MM.1S (cell line): ENCODE measurements at regions not wholly inside any gene's neighbourhood (a gene's known extent, or its start where the extent isn't known, plus 50 kb on each side); places are given as distances from the start of the nearest gene placed in this dataset.

Source experiments
- DNase-seq: peaks from one replicate; pipeline ENCODE4 v3.0.0-alpha.2; 2015
- H2AFZ ChIP-seq: fragments of 300-600 bp; sonication (generic); 2 replicates; pipeline ENCODE4 v1.6.0; 2016; ENCODE audit warnings: antibody characterized with exemption, low read length
- H3F3A ChIP-seq: fragments of 300-600 bp; sonication (generic); 2 replicates; pipeline ENCODE4 v1.6.1; 2016; ENCODE audit warnings: mild to moderate bottlenecking, antibody characterized with exemption, low read length, moderate library complexity, mixed read lengths; ENCODE audit not compliant: insufficient read depth
- H3K27ac ChIP-seq: fragments of 300-600 bp; sonication (generic); 2 replicates; pipeline ENCODE4 v1.5.1; 2016; ENCODE audit warnings: mild to moderate bottlenecking, low read length
- H3K27me3 ChIP-seq: fragments of 300-600 bp; sonication (generic); replicated peaks from 2 replicates; pipeline ENCODE4 v1.6.0; 2016; ENCODE audit warnings: low read length; ENCODE audit not compliant: insufficient read depth
- H3K36me3 ChIP-seq: fragments of 300-600 bp; sonication (generic); replicated peaks from 2 replicates; pipeline ENCODE4 v1.6.1; 2016; ENCODE audit warnings: mild to moderate bottlenecking, low read length, mixed read lengths; ENCODE audit not compliant: insufficient read depth
- H3K4me1 ChIP-seq: fragments of 300-600 bp; sonication (generic); 2 replicates; pipeline ENCODE4 v1.6.1; 2016; ENCODE audit warnings: low read length, mixed read lengths
- H3K4me2 ChIP-seq: fragments of 300-600 bp; sonication (generic); 2 replicates; pipeline ENCODE4 v1.6.0; 2016; ENCODE audit warnings: low read depth, low read length
- H3K4me3 ChIP-seq: fragments of 300-600 bp; sonication (generic); 2 replicates; pipeline ENCODE4 v1.5.1; 2016; ENCODE audit warnings: low read length, mixed read lengths
- H3K79me2 ChIP-seq: fragments of 300-600 bp; sonication (generic); 2 replicates; pipeline ENCODE4 v1.6.1; 2016; ENCODE audit warnings: mixed run types, low read length, mixed read lengths
- H3K9ac ChIP-seq: fragments of 300-600 bp; sonication (generic); 2 replicates; pipeline ENCODE4 v1.6.1; 2016; ENCODE audit warnings: low read length, mixed read lengths
- H3K9me2 ChIP-seq: fragments of 300-600 bp; sonication (generic); replicated peaks from 2 replicates; pipeline ENCODE4 v1.6.1; 2016; ENCODE audit warnings: mild to moderate bottlenecking, low read length, mixed read lengths; ENCODE audit not compliant: insufficient read depth
- H3K9me3 ChIP-seq: fragments of 300-600 bp; sonication (generic); replicated peaks from 2 replicates; pipeline ENCODE4 v1.6.1; 2016; ENCODE audit warnings: mild to moderate bottlenecking, low read length, mixed read lengths; ENCODE audit not compliant: insufficient read depth
- H4K20me1 ChIP-seq: fragments of 300-600 bp; sonication (generic); 2 replicates; pipeline ENCODE4 v1.6.1; 2016; ENCODE audit warnings: mild to moderate bottlenecking, low read length, moderate library complexity, mixed read lengths; ENCODE audit not compliant: insufficient read depth
- EZH2 ChIP-seq: fragments of 300-600 bp; sonication (generic); optimal IDR thresholded peaks from 2 replicates; pipeline ENCODE3; 2017; ENCODE audit warnings: low read depth, mild to moderate bottlenecking, antibody characterized with exemption, low read length, mixed read lengths
- EZH2phosphoT487 ChIP-seq: fragments of 300-600 bp; sonication (generic); IDR thresholded peaks from 2 replicates; pipeline ENCODE4 v1.6.1; 2018; ENCODE audit warnings: antibody characterized with exemption, low read length
- TF ChIP-seq, protein P1 (sequence below): fragments of 300-600 bp; sonication (generic); IDR thresholded peaks from 2 replicates; pipeline ENCODE4 v1.5.1; 2016; ENCODE audit warnings: antibody characterized with exemption, low read length, mixed read lengths

GRCh38 chr5:153079396-153079795 lies 411.1 kb upstream of the GRIA1 start:
- Histone ChIP-seq H3K79me2 (no peaks in the 10 kb centered on the region), H3K36me3 (no peaks in the 10 kb centered on the region), H3K9me3 (no peaks in the 10 kb centered on the region), H3K27me3 (no peaks in the 10 kb centered on the region), H3K4me3 (no peak overlapping the region), H3K9ac (no peak overlapping the region), H3K27ac (no peak overlapping the region), H3F3A (no peaks in the 10 kb centered on the region), H3K4me2 (no peak overlapping the region), H3K4me1 (no peaks in the 10 kb centered on the region), H2AFZ (no peak overlapping the region), H4K20me1 (no peaks in the 10 kb centered on the region), H3K9me2 (no peaks in the 10 kb centered on the region)
- DNase-seq, result no peak
- TF ChIP-seq EZH2phosphoT487 (no peak), EZH2 (no peak)
- TF ChIP-seq, protein P1, sequence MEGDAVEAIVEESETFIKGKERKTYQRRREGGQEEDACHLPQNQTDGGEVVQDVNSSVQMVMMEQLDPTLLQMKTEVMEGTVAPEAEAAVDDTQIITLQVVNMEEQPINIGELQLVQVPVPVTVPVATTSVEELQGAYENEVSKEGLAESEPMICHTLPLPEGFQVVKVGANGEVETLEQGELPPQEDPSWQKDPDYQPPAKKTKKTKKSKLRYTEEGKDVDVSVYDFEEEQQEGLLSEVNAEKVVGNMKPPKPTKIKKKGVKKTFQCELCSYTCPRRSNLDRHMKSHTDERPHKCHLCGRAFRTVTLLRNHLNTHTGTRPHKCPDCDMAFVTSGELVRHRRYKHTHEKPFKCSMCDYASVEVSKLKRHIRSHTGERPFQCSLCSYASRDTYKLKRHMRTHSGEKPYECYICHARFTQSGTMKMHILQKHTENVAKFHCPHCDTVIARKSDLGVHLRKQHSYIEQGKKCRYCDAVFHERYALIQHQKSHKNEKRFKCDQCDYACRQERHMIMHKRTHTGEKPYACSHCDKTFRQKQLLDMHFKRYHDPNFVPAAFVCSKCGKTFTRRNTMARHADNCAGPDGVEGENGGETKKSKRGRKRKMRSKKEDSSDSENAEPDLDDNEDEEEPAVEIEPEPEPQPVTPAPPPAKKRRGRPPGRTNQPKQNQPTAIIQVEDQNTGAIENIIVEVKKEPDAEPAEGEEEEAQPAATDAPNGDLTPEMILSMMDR, result no peak

DNA sequence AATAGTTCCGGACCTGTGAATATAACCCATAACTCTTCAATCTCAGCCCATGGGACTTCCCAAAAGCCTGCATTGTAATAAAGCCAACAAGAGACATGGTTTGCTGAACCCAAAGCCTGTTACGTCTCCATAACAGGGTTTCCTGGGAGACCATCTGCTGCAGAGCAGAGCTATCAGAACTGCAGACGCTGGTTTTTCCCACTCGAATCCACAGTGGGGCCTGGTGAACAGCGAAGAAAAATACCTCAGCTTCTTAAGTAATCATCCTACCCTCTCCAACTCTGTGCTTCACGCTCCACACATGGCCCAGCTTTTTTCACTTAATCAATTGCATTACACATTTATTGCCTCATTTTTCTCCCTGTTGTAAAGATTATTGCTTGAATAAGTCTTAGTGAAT lies 409.5 kb upstream of the GRIA1 start:
- no peak overlapping the region for H3K9ac ChIP-seq
- H3K9me2 ChIP-seq, result no peaks in the 10 kb centered on the region
- H4K20me1 ChIP-seq, result no peaks in the 10 kb centered on the region
- no peak overlapping the region for H3K4me2 ChIP-seq
- H3K27ac ChIP-seq, result no peak overlapping the region
- H3K36me3 ChIP-seq, result no peaks in the 10 kb centered on the region
- no peaks in the 10 kb centered on the region for H3K27me3 ChIP-seq
- no peak overlapping the region for H2AFZ ChIP-seq
- H3K9me3 ChIP-seq, result no peaks in the 10 kb centered on the region
- no peaks in the 10 kb centered on the region for H3K4me1 ChIP-seq
- H3K4me3 ChIP-seq, result no peak overlapping the region
- no peak for DNase-seq
- TF ChIP-seq EZH2phosphoT487 (no peak), EZH2 (no peak)
- no peaks in the 10 kb centered on the region for H3K79me2 ChIP-seq
- no peaks in the 10 kb centered on the region for H3F3A ChIP-seq

DNA sequence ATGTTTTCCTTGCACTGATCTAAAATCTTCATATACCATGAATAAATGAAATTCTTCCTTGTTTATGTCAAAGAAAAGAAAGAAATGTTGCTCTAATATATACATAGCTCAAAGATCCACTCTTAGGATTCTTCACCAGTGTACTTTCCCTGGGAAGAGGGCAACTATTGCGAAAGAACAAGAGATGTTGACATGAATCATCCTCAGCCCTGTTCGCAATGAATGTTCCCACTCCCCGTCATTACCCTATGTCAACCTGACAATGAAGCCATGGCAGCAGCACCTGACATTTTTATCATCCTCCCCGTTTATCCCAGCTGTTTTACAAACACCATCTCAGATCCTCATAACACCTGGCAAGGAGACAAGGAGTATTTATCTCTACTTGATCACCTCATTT lies 409.1 kb upstream of the GRIA1 start:
- Histone ChIP-seq H3K4me3 (no peak overlapping the region), H4K20me1 (no peaks in the 10 kb centered on the region), H3K27ac (no peak overlapping the region), H3K9me2 (no peaks in the 10 kb centered on the region), H2AFZ (no peak overlapping the region), H3K9me3 (no peaks in the 10 kb centered on the region), H3K27me3 (no peaks in the 10 kb centered on the region), H3K4me1 (no peaks in the 10 kb centered on the region), H3K9ac (no peak overlapping the region), H3K79me2 (no peaks in the 10 kb centered on the region), H3K36me3 (no peaks in the 10 kb centered on the region), H3F3A (no peaks in the 10 kb centered on the region), H3K4me2 (no peak overlapping the region)
- DNase-seq, result no peak
- TF ChIP-seq, protein P1, result no peak
- TF ChIP-seq EZH2 (no peak), EZH2phosphoT487 (no peak)

- TF ChIP-seq, protein P1, result no peak
- TF ChIP-seq EZH2 (no peak), EZH2phosphoT487 (no peak)
- Histone ChIP-seq H3K4me1 (no peaks in the 10 kb centered on the region), H3F3A (no peaks in the 10 kb centered on the region), H3K9me3 (no peaks in the 10 kb centered on the region), H3K9me2 (no peaks in the 10 kb centered on the region), H3K4me3 (no peak overlapping the region), H3K27me3 (no peaks in the 10 kb centered on the region), H4K20me1 (no peaks in the 10 kb centered on the region), H3K4me2 (no peak overlapping the region), H3K9ac (no peak overlapping the region), H3K27ac (no peak overlapping the region), H2AFZ (no peak overlapping the region), H3K36me3 (no peaks in the 10 kb centered on the region), H3K79me2 (no peaks in the 10 kb centered on the region)
- DNase-seq, result no peak
These were observed 406.0 kb upstream of the GRIA1 start for GRCh38 chr5:153084511-153084910.
